Bronchial epithelial cell (primary cell): ENCODE measurements at regions not wholly inside any gene's neighbourhood (a gene's known extent, or its start where the extent isn't known, plus 50 kb on each side); places are given as distances from the start of the nearest gene placed in this dataset.

Experiments
- DNase-seq: peaks from one replicate; pipeline ENCODE4 v3.0.0-alpha.2; 2010; ENCODE audit warnings: low read depth
- FAIRE-seq: peaks from 2 replicates; lab custom pipeline; 2011; peaks lifted over from hg19 to GRCh38; lab: Jason Lieb, UNC
- H3K27me3 ChIP-seq: 2 replicates; pipeline ENCODE4 v1.5.1; 2011; ENCODE audit warnings: low read length; ENCODE audit not compliant: control insufficient read depth, insufficient read depth
- H3K36me3 ChIP-seq: 2 replicates; pipeline ENCODE4 v1.5.1; 2011; ENCODE audit warnings: low read length; ENCODE audit not compliant: control insufficient read depth, insufficient read depth
- H3K4me3 ChIP-seq: 2 replicates; pipeline ENCODE4 v1.5.1; 2011; ENCODE audit warnings: mild to moderate bottlenecking, low read depth, low read length, control low read depth
- TF ChIP-seq, protein P1 (sequence below): IDR thresholded peaks from 2 replicates; pipeline ENCODE4 v1.5.1; 2011; ENCODE audit warnings: mild to moderate bottlenecking, moderate library complexity, low read length, control low read depth, inconsistent platforms; ENCODE audit not compliant: insufficient read depth, severe bottlenecking

DNA sequence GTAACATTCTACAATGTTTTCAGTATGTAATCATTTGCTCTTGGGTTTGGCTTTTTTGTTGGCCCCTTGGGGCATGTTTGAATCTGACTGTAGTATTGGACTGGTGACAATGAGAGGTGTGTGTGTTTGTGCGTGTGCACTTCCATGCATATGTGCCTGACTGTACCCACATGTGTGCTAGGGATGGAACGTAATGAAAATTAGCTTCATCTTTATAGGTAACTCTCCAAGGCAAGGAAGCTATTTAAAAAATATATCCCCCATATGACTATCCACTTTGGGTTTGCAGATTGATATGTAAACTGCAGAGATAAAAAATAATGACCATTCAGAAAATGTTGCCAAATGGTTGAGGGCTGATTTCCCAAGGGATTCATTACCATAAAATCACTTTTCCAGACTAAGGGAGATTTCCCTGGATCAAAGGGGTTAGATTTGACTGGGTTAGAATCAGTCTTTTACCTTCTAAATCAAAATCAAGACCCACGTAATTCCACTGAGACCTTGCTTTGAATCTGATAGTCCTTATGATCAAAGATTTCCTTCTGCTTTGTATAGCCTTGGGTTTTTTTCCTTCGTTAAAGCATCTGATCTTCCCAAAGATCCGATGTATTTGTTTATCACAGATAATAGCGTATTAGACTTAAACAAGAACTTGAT is 189.7 kb downstream of the CENPF start:
- no peak for DNase-seq
- Histone ChIP-seq H3K36me3 (no peaks in the 10 kb centered on the region), H3K4me3 (no peak overlapping the region), H3K27me3 (no peaks in the 10 kb centered on the region)
- TF ChIP-seq, protein P1, sequence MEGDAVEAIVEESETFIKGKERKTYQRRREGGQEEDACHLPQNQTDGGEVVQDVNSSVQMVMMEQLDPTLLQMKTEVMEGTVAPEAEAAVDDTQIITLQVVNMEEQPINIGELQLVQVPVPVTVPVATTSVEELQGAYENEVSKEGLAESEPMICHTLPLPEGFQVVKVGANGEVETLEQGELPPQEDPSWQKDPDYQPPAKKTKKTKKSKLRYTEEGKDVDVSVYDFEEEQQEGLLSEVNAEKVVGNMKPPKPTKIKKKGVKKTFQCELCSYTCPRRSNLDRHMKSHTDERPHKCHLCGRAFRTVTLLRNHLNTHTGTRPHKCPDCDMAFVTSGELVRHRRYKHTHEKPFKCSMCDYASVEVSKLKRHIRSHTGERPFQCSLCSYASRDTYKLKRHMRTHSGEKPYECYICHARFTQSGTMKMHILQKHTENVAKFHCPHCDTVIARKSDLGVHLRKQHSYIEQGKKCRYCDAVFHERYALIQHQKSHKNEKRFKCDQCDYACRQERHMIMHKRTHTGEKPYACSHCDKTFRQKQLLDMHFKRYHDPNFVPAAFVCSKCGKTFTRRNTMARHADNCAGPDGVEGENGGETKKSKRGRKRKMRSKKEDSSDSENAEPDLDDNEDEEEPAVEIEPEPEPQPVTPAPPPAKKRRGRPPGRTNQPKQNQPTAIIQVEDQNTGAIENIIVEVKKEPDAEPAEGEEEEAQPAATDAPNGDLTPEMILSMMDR = no peak
- FAIRE-seq = no peak

DNA sequence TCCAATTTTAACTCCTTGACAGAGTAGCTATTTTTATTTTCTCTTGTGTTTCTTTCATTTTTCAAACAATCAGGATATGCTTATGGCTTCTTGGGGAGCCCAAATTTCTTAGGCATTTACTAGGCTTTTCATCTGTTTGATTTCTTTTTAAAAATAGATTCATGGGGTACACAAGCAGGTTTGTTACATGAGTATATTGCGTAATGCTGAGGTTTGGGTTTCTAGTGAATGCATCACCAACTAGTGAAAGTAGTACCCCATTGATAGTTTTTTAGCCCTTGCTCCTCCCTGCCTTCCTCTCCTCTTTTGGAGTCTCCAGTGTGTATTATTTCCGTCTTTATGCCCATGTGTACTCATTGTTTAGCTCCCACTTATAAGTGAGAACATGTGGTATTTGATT is 190.7 kb downstream of the CENPF start:
- Histone ChIP-seq H3K36me3 (no peaks in the 10 kb centered on the region), H3K27me3 (no peaks in the 10 kb centered on the region), H3K4me3 (no peak overlapping the region)
- DNase-seq = no peak
- no peak for FAIRE-seq
- TF ChIP-seq, protein P1 = no peak

DNA sequence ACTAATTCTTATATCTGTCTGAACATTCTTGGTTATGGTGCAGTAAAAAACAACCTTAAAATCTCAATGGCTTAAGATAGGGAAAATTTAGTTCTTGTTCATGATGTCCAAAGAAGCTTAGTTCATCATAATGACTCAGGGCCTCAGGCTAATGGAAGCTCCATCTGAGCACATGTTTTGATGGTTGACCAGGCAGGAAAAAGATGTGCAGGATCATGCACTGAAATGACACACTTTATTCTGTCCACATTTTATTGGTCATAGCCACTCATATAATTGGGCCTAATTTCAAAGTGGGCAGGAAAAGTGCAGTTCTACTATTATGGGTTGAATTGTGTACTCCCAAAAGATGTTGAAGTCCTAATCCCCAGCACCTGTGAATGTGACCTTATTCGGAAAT is 198.2 kb downstream of the CENPF start:
- Histone ChIP-seq H3K36me3 (no peaks in the 10 kb centered on the region), H3K4me3 (no peak overlapping the region), H3K27me3 (no peaks in the 10 kb centered on the region)
- TF ChIP-seq, protein P1 = no peak
- FAIRE-seq = no peak
- peak; percentile 12 for DNase-seq

DNA sequence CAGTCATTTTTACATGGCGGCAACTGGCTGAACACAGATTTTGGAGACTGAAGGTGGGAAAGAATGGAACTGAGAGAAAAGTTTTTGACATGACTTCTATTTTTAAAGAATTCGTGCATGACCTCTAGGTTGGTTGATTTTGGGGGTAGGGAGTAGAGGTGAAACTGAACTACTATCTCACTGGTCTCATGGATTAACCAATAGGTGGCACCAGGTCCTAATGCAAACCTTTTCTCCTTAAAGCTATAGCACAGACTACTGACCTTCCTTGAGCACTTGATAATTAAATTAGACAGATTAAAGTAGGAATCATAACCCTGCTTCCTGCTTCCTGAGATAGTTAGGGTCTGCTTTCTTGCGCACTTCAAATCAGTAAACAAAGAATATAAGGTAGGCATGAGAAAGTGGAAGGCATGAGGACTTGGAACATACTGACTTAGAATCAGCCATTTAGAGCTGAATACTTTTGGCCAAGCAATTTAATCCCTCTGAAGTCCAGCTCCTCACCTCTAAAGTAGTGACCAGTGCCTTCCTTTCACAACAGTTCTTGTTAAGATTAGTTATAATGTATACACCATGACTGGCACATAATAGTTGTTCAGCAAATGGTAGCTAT is 206.0 kb downstream of the CENPF start:
- peak; percentile 61 for DNase-seq
- FAIRE-seq = no peak
- TF ChIP-seq, protein P1 = peak; percentile 73

DNA sequence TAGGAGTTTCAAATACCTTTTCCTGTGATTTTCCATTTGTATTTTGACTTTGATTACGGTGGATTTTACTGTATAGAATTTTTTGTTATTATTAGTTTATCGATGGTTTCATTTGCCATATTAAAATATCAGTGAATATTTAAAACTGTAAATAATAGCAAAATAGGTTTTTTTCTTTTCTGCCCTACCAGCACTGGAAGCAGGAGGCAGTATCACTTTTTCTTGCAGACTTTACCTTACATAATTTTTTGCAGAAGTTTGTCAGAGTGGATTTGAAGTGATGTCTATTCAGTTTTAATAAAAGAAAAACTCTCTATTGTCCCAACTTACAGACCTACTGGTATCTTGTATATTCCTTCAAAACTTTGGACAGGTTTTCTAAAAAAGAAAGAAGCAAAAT is 213.6 kb downstream of the CENPF start:
- no peak for DNase-seq
- H3K36me3 ChIP-seq = no peaks in the 10 kb centered on the region
- no peak overlapping the region for H3K4me3 ChIP-seq
- FAIRE-seq = no peak
- H3K27me3 ChIP-seq = no peaks in the 10 kb centered on the region
- TF ChIP-seq, protein P1 = no peak

More for the DNA sequence above, 206.0 kb downstream of the CENPF start:
- no peaks in the 10 kb centered on the region for H3K27me3 ChIP-seq
- H3K36me3 ChIP-seq = no peaks in the 10 kb centered on the region
- H3K4me3 ChIP-seq = no peak overlapping the region
